PC-9 (cell line): ENCODE measurements at regions not wholly inside any gene's neighbourhood (a gene's known extent, or its start where the extent isn't known, plus 50 kb on each side); places are given as distances from the start of the nearest gene placed in this dataset.
A peak's percentile ranks its signal among the peaks of the same experiment; 100 is the strongest.

Experiments
- BruUV-seq: library from RNA; stranded (reverse); fragments of 400-500 nt; replicated peaks from 2 replicates; lab custom pipeline; 2021; lab: Mats Ljungman, UMichigan
- CTCF ChIA-PET: fragments of 300-600 bp; sonication (Branson Sonifier 250); formaldehyde crosslinking; loops from one replicate; lab custom pipeline; 2022; ENCODE audit warnings: antibody characterized with exemption; lab: Charles Lee
- POLR2A ChIA-PET: fragments of 300-600 bp; sonication (Branson Sonifier 250); formaldehyde crosslinking; loops from one replicate; lab custom pipeline; 2022; ENCODE audit warnings: antibody characterized with exemption; ENCODE audit not compliant: unreplicated experiment; lab: Charles Lee
- DNase-seq, 2 experiments: peaks; one replicate each; pipeline versions ENCODE4 v3.0.0 to v3.0.0-alpha.2; 2015 to 2022; ENCODE audit warnings: mixed read lengths in 1 of 2
- H2AFZ ChIP-seq: fragments of 200-600 bp; sonication (generic); 2 replicates; pipeline ENCODE4 v1.8.1; 2017; ENCODE audit warnings: antibody characterized with exemption
- H3F3A ChIP-seq: fragments of 200-600 bp; sonication (generic); 2 replicates; pipeline ENCODE4 v1.8.1; 2017; ENCODE audit warnings: antibody characterized with exemption, mild to moderate bottlenecking, low read depth; ENCODE audit not compliant: insufficient read depth
- H3K27ac ChIP-seq: fragments of 200-600 bp; sonication (generic); 2 replicates; pipeline ENCODE4 v1.6.1; 2016; ENCODE audit warnings: mixed run types
- H3K27me3 ChIP-seq: fragments of 200-600 bp; sonication (generic); 2 replicates; pipeline ENCODE4 v1.6.1; 2016; ENCODE audit warnings: low read depth, mixed run types; ENCODE audit not compliant: insufficient read depth
- H3K36me3 ChIP-seq: fragments of 200-600 bp; sonication (generic); 2 replicates; pipeline ENCODE4 v1.6.1; 2016; ENCODE audit warnings: low read depth, mixed run types
- H3K4me1 ChIP-seq: fragments of 200-600 bp; sonication (generic); replicated peaks from 2 replicates; pipeline ENCODE4 v1.6.1; 2016; ENCODE audit warnings: mixed run types; ENCODE audit not compliant: insufficient read depth
- H3K4me2 ChIP-seq: fragments of 200-600 bp; sonication (generic); 2 replicates; pipeline ENCODE4 v1.6.1; 2017; ENCODE audit warnings: mixed run types
- H3K4me3 ChIP-seq: fragments of 200-600 bp; sonication (generic); 2 replicates; pipeline ENCODE4 v1.6.1; 2016; ENCODE audit warnings: mixed run types
- H3K79me2 ChIP-seq: fragments of 200-600 bp; sonication (generic); 2 replicates; pipeline ENCODE4 v1.6.1; 2017; ENCODE audit warnings: low read depth, mixed run types
- H3K9me2 ChIP-seq: fragments of 200-600 bp; sonication (generic); 2 replicates; pipeline ENCODE4 v1.8.1; 2017; ENCODE audit warnings: mild to moderate bottlenecking; ENCODE audit not compliant: insufficient read depth
- H3K9me3 ChIP-seq: fragments of 200-600 bp; sonication (generic); 2 replicates; pipeline ENCODE4 v1.8.1; 2016; ENCODE audit warnings: low read depth; ENCODE audit not compliant: insufficient read depth
- H4K20me1 ChIP-seq: fragments of 200-600 bp; sonication (generic); 2 replicates; pipeline ENCODE4 v1.8.1; 2017; ENCODE audit not compliant: insufficient read depth
- EZH2 ChIP-seq: fragments of 200-600 bp; sonication (generic); IDR thresholded peaks from 2 replicates; pipeline ENCODE4 v1.8.0; 2017; ENCODE audit warnings: antibody characterized with exemption, low read depth
- intact Hi-C: fragments of 100-400 bp; cut with micrococcal nuclease; formaldehyde crosslinking; loops from one replicate; pipeline ENCODE4 v1.10.0; 2022; ENCODE audit not compliant: unreplicated experiment
- TF ChIP-seq, protein P1 (sequence below): fragments of 200-600 bp; sonication (generic); conservative IDR thresholded peaks from 2 replicates; pipeline ENCODE4 v1.6.1; 2017; ENCODE audit warnings: mixed run types, antibody characterized with exemption, mild to moderate bottlenecking, moderate library complexity

DNA sequence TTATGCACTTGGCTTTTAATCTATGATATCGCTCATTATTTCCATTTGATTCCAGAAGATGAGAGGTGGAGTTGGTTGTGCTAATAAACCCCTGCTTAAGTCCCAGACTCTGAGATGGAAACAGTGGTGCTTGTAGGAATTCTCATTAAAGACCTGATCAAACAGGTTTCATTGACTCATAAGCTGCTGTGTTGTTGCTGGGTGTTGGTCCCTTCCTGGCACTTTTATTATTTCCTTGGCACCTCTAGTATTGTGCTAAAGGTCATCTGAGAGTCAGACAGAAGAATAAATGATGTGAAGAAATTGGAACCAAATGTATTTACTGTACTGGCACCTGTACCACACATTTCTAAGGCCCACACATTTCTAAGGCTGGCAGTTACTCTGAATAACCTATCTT is 544.7 kb upstream of the NR3C2 start:
- ChIA-PET POLR2A (no interaction called here), CTCF (no interaction called here)
- peaks cover 13% of the 10 kb centered on the region for H3F3A ChIP-seq
- BruUV-seq: no TSS peak
- H3K79me2 ChIP-seq: no peaks in the 10 kb centered on the region
- H3K4me2 ChIP-seq: peak overlapping the region; percentile 55
- H3K9me3 ChIP-seq: no peaks in the 10 kb centered on the region
- H3K36me3 ChIP-seq: no peaks in the 10 kb centered on the region
- no peak overlapping the region for H2AFZ ChIP-seq
- no peaks in the 10 kb centered on the region for H3K9me2 ChIP-seq
- no peak overlapping the region for H3K4me3 ChIP-seq
- TF ChIP-seq, protein P1, sequence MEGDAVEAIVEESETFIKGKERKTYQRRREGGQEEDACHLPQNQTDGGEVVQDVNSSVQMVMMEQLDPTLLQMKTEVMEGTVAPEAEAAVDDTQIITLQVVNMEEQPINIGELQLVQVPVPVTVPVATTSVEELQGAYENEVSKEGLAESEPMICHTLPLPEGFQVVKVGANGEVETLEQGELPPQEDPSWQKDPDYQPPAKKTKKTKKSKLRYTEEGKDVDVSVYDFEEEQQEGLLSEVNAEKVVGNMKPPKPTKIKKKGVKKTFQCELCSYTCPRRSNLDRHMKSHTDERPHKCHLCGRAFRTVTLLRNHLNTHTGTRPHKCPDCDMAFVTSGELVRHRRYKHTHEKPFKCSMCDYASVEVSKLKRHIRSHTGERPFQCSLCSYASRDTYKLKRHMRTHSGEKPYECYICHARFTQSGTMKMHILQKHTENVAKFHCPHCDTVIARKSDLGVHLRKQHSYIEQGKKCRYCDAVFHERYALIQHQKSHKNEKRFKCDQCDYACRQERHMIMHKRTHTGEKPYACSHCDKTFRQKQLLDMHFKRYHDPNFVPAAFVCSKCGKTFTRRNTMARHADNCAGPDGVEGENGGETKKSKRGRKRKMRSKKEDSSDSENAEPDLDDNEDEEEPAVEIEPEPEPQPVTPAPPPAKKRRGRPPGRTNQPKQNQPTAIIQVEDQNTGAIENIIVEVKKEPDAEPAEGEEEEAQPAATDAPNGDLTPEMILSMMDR: no peak
- TF ChIP-seq EZH2: no peak
- H3K4me1 ChIP-seq: peaks cover 27% of the 10 kb centered on the region
- H3K27me3 ChIP-seq: no peaks in the 10 kb centered on the region
- intact Hi-C loops: no loop called here
- DNase-seq: peak; percentile 41 to 83
- peak overlapping the region; percentile 63 for H3K27ac ChIP-seq
- no peaks in the 10 kb centered on the region for H4K20me1 ChIP-seq

DNA sequence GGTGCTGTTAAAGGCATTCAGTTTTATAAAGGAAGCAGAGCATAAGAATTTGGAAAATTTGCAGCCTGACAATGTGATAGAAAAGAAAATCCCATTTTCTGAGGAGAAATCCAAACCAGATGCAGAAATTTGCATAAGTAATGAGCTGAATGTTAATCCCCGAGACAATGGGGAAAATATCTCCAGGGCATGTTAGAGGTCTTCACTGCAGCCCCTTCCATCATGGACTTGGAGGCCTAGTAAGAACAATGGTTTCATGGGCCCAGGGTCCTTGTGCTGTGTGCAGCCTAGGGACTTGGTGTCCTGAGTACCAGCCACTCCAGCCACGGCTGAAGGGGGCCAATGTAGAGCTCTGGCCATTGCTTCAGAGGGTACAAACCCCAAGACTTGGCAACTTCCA is 542.7 kb upstream of the NR3C2 start:
- intact Hi-C loops: no loop called here
- BruUV-seq: no TSS peak
- no peak overlapping the region for H3K4me2 ChIP-seq

DNA sequence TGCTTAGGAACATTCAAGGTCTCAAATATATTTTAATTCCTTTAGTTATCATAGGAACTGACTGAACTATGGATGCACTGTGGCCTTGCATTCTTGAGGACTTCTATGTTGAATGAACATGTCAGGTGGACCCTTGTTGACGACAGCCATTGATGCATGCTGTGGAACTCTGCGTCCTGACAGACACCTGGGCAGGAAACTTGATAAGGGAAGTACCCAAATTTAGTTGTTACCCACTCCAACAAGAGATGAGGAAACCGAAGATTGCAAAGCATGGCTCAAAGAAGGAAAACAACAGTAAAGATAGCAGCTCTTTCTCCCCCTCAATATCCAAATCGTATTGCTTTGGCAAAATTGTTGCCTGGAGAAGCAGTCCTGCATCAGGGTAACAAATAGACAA is 540.0 kb upstream of the NR3C2 start:
- intact Hi-C loops: no loop called here
- Histone ChIP-seq H3K4me3 (no peak overlapping the region), H2AFZ (no peak overlapping the region), H3K9me2 (no peaks in the 10 kb centered on the region), H3K9me3 (no peaks in the 10 kb centered on the region), H3K27ac (no peak overlapping the region), H3K27me3 (no peaks in the 10 kb centered on the region), H3K79me2 (no peaks in the 10 kb centered on the region), H4K20me1 (no peaks in the 10 kb centered on the region), H3K36me3 (no peaks in the 10 kb centered on the region), H3K4me2 (no peak overlapping the region), H3F3A (peaks cover 5% of the 10 kb centered on the region), H3K4me1 (peaks cover 13% of the 10 kb centered on the region)
- no peak for TF ChIP-seq EZH2
- TF ChIP-seq, protein P1: no peak
- DNase-seq: no peak
- BruUV-seq: no TSS peak
- ChIA-PET POLR2A (no interaction called here), CTCF (no interaction called here)

More for the DNA sequence above, 542.7 kb upstream of the NR3C2 start:
- no peaks in the 10 kb centered on the region for H4K20me1 ChIP-seq
- no peaks in the 10 kb centered on the region for H3K9me2 ChIP-seq
- ChIA-PET CTCF (no interaction called here), POLR2A (no interaction called here)
- H3K4me1 ChIP-seq: peaks cover 27% of the 10 kb centered on the region
- H3K27ac ChIP-seq: no peak overlapping the region
- H3K79me2 ChIP-seq: no peaks in the 10 kb centered on the region
- H3K36me3 ChIP-seq: no peaks in the 10 kb centered on the region
- H3K4me3 ChIP-seq: no peak overlapping the region
- H3F3A ChIP-seq: peaks cover 13% of the 10 kb centered on the region
- TF ChIP-seq EZH2: no peak
- TF ChIP-seq, protein P1: no peak
- DNase-seq: no peak
- no peak overlapping the region for H2AFZ ChIP-seq
- H3K9me3 ChIP-seq: no peaks in the 10 kb centered on the region
- H3K27me3 ChIP-seq: no peaks in the 10 kb centered on the region
